Natural killer cell (primary cell): ENCODE measurements at regions not wholly inside any gene's neighbourhood (a gene's known extent, or its start where the extent isn't known, plus 50 kb on each side); places are given as distances from the start of the nearest gene placed in this dataset.
"Not testable (repeated sequence)": the region's sequence is repeated elsewhere in the genome, so short reads cannot be mapped to it uniquely, and the experiment has no call there.

Source experiments
- ATAC-seq, 3 donors: fragments of 150-1000 bp in 2 of 3; fragments of 200-7000 bp in 1 of 3; cut with Tn5 transposase; 1 replicate in 1 of 3; 2 replicates in 2 of 3; pipeline ENCODE4 v1.10.0; 2021; ENCODE audit warnings: mild to moderate bottlenecking in 2 of 3, moderate library complexity in 2 of 3
- DNase-seq, 2 donors: peaks; one replicate each; pipeline versions ENCODE4 v3.0.0 to v3.0.0-alpha.2; 2013 to 2021; ENCODE audit warnings: mixed read lengths in 1 of 2
- H3K27ac ChIP-seq: one replicate; pipeline ENCODE4 v1.5.1; 2013; ENCODE audit warnings: mild to moderate bottlenecking, low read length
- H3K27me3 ChIP-seq: one replicate; pipeline ENCODE4 v1.6.1; 2013; ENCODE audit warnings: low read length; ENCODE audit not compliant: control insufficient read depth, insufficient read depth
- H3K36me3 ChIP-seq: one replicate; pipeline ENCODE4 v1.6.1; 2013; ENCODE audit warnings: low read length; ENCODE audit not compliant: control insufficient read depth, insufficient read depth
- H3K4me1 ChIP-seq: one replicate; pipeline ENCODE4 v1.6.1; 2013; ENCODE audit warnings: low read length; ENCODE audit not compliant: control insufficient read depth, insufficient read depth
- H3K4me3 ChIP-seq: one replicate; pipeline ENCODE4 v1.5.1; 2013; ENCODE audit warnings: low read length
- H3K9me3 ChIP-seq: one replicate; pipeline ENCODE4 v1.6.1; 2013; ENCODE audit warnings: low read length; ENCODE audit not compliant: control insufficient read depth, insufficient read depth
- H3K27ac Mint-ChIP-seq, 2 donors: one replicate each; pipeline ENCODE4 v1.8.0; 2022; ENCODE audit warnings: mild to moderate bottlenecking in 2 of 2, mixed read lengths in 2 of 2, moderate library complexity in 1 of 2
- H3K27me3 Mint-ChIP-seq, 2 donors: one replicate each; pipeline ENCODE4 v1.8.0; 2022; ENCODE audit warnings: low read depth in 2 of 2, mixed read lengths in 2 of 2
- H3K36me3 Mint-ChIP-seq: one replicate; pipeline ENCODE4 v1.8.0; 2022; ENCODE audit warnings: mixed read lengths
- H3K4me1 Mint-ChIP-seq, 2 donors: one replicate each; pipeline ENCODE4 v1.8.0; 2022; ENCODE audit warnings: mixed read lengths in 2 of 2
- H3K4me3 Mint-ChIP-seq: one replicate; pipeline ENCODE4 v1.8.0; 2022; ENCODE audit warnings: mild to moderate bottlenecking, moderate library complexity, mixed read lengths
- H3K9me3 Mint-ChIP-seq, 2 donors: one replicate each; pipeline ENCODE4 v1.8.0; 2022; ENCODE audit warnings: mixed read lengths in 2 of 2
- CTCF ChIP-seq: fragments of 200-600 bp; IDR thresholded peaks from one replicate; pipeline ENCODE4 v1.8.0; 2022; ENCODE audit warnings: antibody characterized with exemption
- WGBS: methylation state at CpG from one replicate; pipeline ENCODE4 v1.1.7; 2013; ENCODE audit warnings: missing lambda C conversion rate; ENCODE audit not compliant: insufficient coverage; 5-methylcytosine and 5-hydroxymethylcytosine counted together
- intact Hi-C: fragments of 100-400 bp; cut with micrococcal nuclease; formaldehyde crosslinking; loops from one replicate; pipeline ENCODE4 v1.14.2; 2022

GRCh38 chr5:12522116-12522515 is 617.9 kb upstream of the CTNND2 start:
- Mint-ChIP-seq H3K27ac (no peak overlapping the region), H3K27me3 (no peaks in the 10 kb centered on the region), H3K36me3 (no peaks in the 10 kb centered on the region), H3K9me3 (peaks cover 9 to 19% of the 10 kb centered on the region in 2 donors), H3K4me3 (no peak overlapping the region), H3K4me1 (no peaks in the 10 kb centered on the region)
- Histone ChIP-seq H3K4me1 (no peaks in the 10 kb centered on the region), H3K27ac (no peak overlapping the region), H3K9me3 (peaks cover 4% of the 10 kb centered on the region), H3K27me3 (no peaks in the 10 kb centered on the region), H3K36me3 (no peaks in the 10 kb centered on the region), H3K4me3 (no peak overlapping the region)
- ATAC-seq: no peak
- TF ChIP-seq CTCF: no peak
- DNase-seq: no peak
- 83% methylated on average over 5 of the region's 5 CpGs for WGBS
- intact Hi-C loops: no loop called here

GRCh38 chr5:12504983-12505382 is 600.7 kb upstream of the CTNND2 start:
- H3K9me3 ChIP-seq, H3K4me3 ChIP-seq, DNase-seq, H3K36me3 ChIP-seq, H3K4me3 Mint-ChIP-seq, H3K4me1 Mint-ChIP-seq, H3K27ac Mint-ChIP-seq, H3K27me3 ChIP-seq, H3K27ac ChIP-seq, H3K4me1 ChIP-seq, intact Hi-C loops, H3K27me3 Mint-ChIP-seq, ATAC-seq: not testable (repeated sequence)
- WGBS: 88% methylated on average over 1 of the region's 1 CpG
- H3K36me3 Mint-ChIP-seq: peaks cover 12% of the 10 kb centered on the region
- H3K9me3 Mint-ChIP-seq: peaks cover 16 to 20% of the 10 kb centered on the region in 2 donors

- Histone ChIP-seq H3K4me1 (no peaks in the 10 kb centered on the region), H3K4me3 (no peak overlapping the region), H3K9me3 (no peaks in the 10 kb centered on the region), H3K36me3 (no peaks in the 10 kb centered on the region), H3K27me3 (no peaks in the 10 kb centered on the region), H3K27ac (no peak overlapping the region)
- H3K36me3 Mint-ChIP-seq: no peaks in the 10 kb centered on the region
- WGBS: 80% methylated on average over 3 of the region's 3 CpGs
- no peak for TF ChIP-seq CTCF
- ATAC-seq (no peak), DNase-seq (no peak)
- no peak overlapping the region for H3K4me3 Mint-ChIP-seq
- peaks cover 16 to 17% of the 10 kb centered on the region in 2 donors for H3K9me3 Mint-ChIP-seq
- no peaks in the 10 kb centered on the region for H3K4me1 Mint-ChIP-seq
- intact Hi-C loops: no loop called here
- no peak overlapping the region for H3K27ac Mint-ChIP-seq
- H3K27me3 Mint-ChIP-seq: no peaks in the 10 kb centered on the region
These were observed 583.9 kb upstream of the CTNND2 start for GRCh38 chr5:12488161-12488560.

GRCh38 chr5:12480487-12480886 is 576.2 kb upstream of the CTNND2 start:
- H3K9me3 Mint-ChIP-seq: peaks cover 12 to 15% of the 10 kb centered on the region in 2 donors
- H3K4me1 ChIP-seq: no peaks in the 10 kb centered on the region
- H3K27ac Mint-ChIP-seq: no peak overlapping the region
- no peak overlapping the region for H3K4me3 ChIP-seq
- no peaks in the 10 kb centered on the region for H3K9me3 ChIP-seq
- DNase-seq (no peak), ATAC-seq (no peak)
- no peaks in the 10 kb centered on the region for H3K4me1 Mint-ChIP-seq
- H3K27me3 Mint-ChIP-seq: no peaks in the 10 kb centered on the region
- intact Hi-C loops: no loop called here
- H3K36me3 Mint-ChIP-seq: no peaks in the 10 kb centered on the region
- no peaks in the 10 kb centered on the region for H3K27me3 ChIP-seq
- H3K4me3 Mint-ChIP-seq: no peak overlapping the region
- no peak overlapping the region for H3K27ac ChIP-seq
- WGBS: no CpG with 5 or more reads among the region's 3 CpGs
- no peak for TF ChIP-seq CTCF
- no peaks in the 10 kb centered on the region for H3K36me3 ChIP-seq
